SK-N-SH (cell line): ENCODE measurements at regions not wholly inside any gene's neighbourhood (a gene's known extent, or its start where the extent isn't known, plus 50 kb on each side); places are given as distances from the start of the nearest gene placed in this dataset.

Experiments
- CTCF ChIP-seq: fragments of 200-600 bp; sonication (generic); IDR thresholded peaks from 2 replicates; pipeline ENCODE4 v1.6.1; 2017; ENCODE audit warnings: antibody characterized with exemption, mild to moderate bottlenecking, moderate library complexity
- EP300 ChIP-seq, 2 experiments: IDR thresholded peaks; 2 replicates each; pipeline versions ENCODE4 v1.4.0 to v1.6.1; 2012; ENCODE audit warnings: borderline replicate concordance in 1 of 2, low read depth in 1 of 2, low read length in 1 of 2
- GATA2 ChIP-seq: sonication (generic); formaldehyde crosslinking; IDR thresholded peaks from 2 replicates; pipeline ENCODE4 v1.5.0; 2020; ENCODE audit warnings: mild to moderate bottlenecking, missing genetic modification reagents
- JUND ChIP-seq: IDR thresholded peaks from 2 replicates; pipeline ENCODE4 v1.4.0; 2012
- POLR2AphosphoS5 ChIP-seq: IDR thresholded peaks from 2 replicates; pipeline ENCODE4 v1.6.1; 2012; ENCODE audit warnings: low read depth, low read length
- RXRA ChIP-seq: IDR thresholded peaks from 2 replicates; pipeline ENCODE4 v1.4.0; 2012; ENCODE audit warnings: low read depth, mild to moderate bottlenecking, borderline replicate concordance
- USF1 ChIP-seq: IDR thresholded peaks from 2 replicates; pipeline ENCODE4 v1.4.0; 2012; ENCODE audit warnings: low read depth, borderline replicate concordance
- USF2 ChIP-seq: fragments of 150-350 bp; IDR thresholded peaks from 2 replicates; pipeline ENCODE4 v1.6.1; 2017; ENCODE audit warnings: antibody characterized with exemption, low read length, low read depth, borderline replicate concordance
- YY1 ChIP-seq: IDR thresholded peaks from 2 replicates; pipeline ENCODE4 v1.4.0; 2012; ENCODE audit warnings: low read depth, mild to moderate bottlenecking

- TF ChIP-seq EP300 (IDR thresholded peaks at IDR 0.05; ENCODE audit: borderline replicate concordance in 1 of 2, low read depth in 1 of 2, low read length in 1 of 2) (no peak), GATA2 (CRISPR knock-in tag) (no peak), CTCF (no peak), RXRA (no peak), POLR2AphosphoS5 (no peak), USF1 (no peak), JUND (no peak), USF2 (no peak), YY1 (no peak)
Measured at GRCh38 chr3:152635389-152635788, 199.5 kb upstream of the P2RY1 start.
